Activated CD4-positive, alpha-beta memory T cell treated with anti-CD3 and anti-CD28 coated beads, Interleukin-2, amount 10 ng/mL, durations not matched to agents 7 days and 5 days (primary cell): ENCODE measurements at regions not wholly inside any gene's neighbourhood (a gene's known extent, or its start where the extent isn't known, plus 50 kb on each side); places are given as distances from the start of the nearest gene placed in this dataset.
"Not testable (repeated sequence)": the region's sequence is repeated elsewhere in the genome, so short reads cannot be mapped to it uniquely, and the experiment has no call there.

Source experiments
- CTCF ChIA-PET: fragments of 350-600 bp; sonication (Branson Sonifier 250); formaldehyde crosslinking; loops from one replicate; lab custom pipeline; 2021; ENCODE audit warnings: antibody characterized with exemption, inconsistent platforms; lab: Charles Lee
- POLR2A ChIA-PET: fragments of 350-600 bp; sonication (Branson Sonifier 250); formaldehyde crosslinking; loops from one replicate; lab custom pipeline; 2021; ENCODE audit warnings: antibody characterized with exemption; lab: Charles Lee
- DNase-seq: peaks from one replicate; pipeline ENCODE4 v3.0.0-alpha.2; 2020
- H3K27ac Mint-ChIP-seq: one replicate; pipeline ENCODE4 v1.8.0; 2021; ENCODE audit warnings: mild to moderate bottlenecking, mixed read lengths
- H3K27me3 Mint-ChIP-seq: one replicate; pipeline ENCODE4 v1.8.0; 2021; ENCODE audit warnings: mixed read lengths
- H3K36me3 Mint-ChIP-seq: one replicate; pipeline ENCODE4 v1.8.0; 2021; ENCODE audit warnings: low read depth, mixed read lengths
- H3K4me1 Mint-ChIP-seq: one replicate; pipeline ENCODE4 v1.8.0; 2021; ENCODE audit warnings: mixed read lengths
- H3K4me3 Mint-ChIP-seq: one replicate; pipeline ENCODE4 v1.8.0; 2021; ENCODE audit warnings: mild to moderate bottlenecking, mixed read lengths
- H3K9me3 Mint-ChIP-seq: one replicate; pipeline ENCODE4 v1.8.0; 2021; ENCODE audit warnings: mixed read lengths

- POLR2A ChIA-PET: no interaction called here
- DNase-seq: no peak
- H3K9me3 Mint-ChIP-seq: no peaks in the 10 kb centered on the region
- no peaks in the 10 kb centered on the region for H3K4me1 Mint-ChIP-seq
- no peak overlapping the region for H3K4me3 Mint-ChIP-seq
- H3K27me3 Mint-ChIP-seq: no peaks in the 10 kb centered on the region
- CTCF ChIA-PET: interaction anchor here (0.6 to 1.4 kb wide), 2 partner anchors 8 to 368 kb away, joined by 3 read pairs; no protein-coding TSS in a partner anchor
- no peak overlapping the region for H3K27ac Mint-ChIP-seq
- H3K36me3 Mint-ChIP-seq: no peaks in the 10 kb centered on the region
Observed at GRCh38 chrX:40912166-40912565, 173.1 kb upstream of the USP9X start.

- H3K36me3 Mint-ChIP-seq: no peaks in the 10 kb centered on the region
- H3K9me3 Mint-ChIP-seq: no peaks in the 10 kb centered on the region
- CTCF ChIA-PET: interaction anchor here (1.4 kb wide), 1 partner anchor 368 kb away, joined by 3 read pairs; no protein-coding TSS in a partner anchor
- POLR2A ChIA-PET: no interaction called here
- no peaks in the 10 kb centered on the region for H3K27me3 Mint-ChIP-seq
- no peak for DNase-seq
- H3K4me1 Mint-ChIP-seq: no peaks in the 10 kb centered on the region
- H3K27ac Mint-ChIP-seq: no peak overlapping the region
- H3K4me3 Mint-ChIP-seq: no peak overlapping the region
Observed at GRCh38 chrX:40912576-40912975, 172.7 kb upstream of the USP9X start.

GRCh38 chrX:40920351-40920750, 164.9 kb upstream of the USP9X start:
- POLR2A ChIA-PET: no interaction called here
- Mint-ChIP-seq H3K27me3 (no peaks in the 10 kb centered on the region), H3K4me3 (no peak overlapping the region), H3K36me3 (no peaks in the 10 kb centered on the region), H3K9me3 (peaks cover 4% of the 10 kb centered on the region), H3K27ac (no peak overlapping the region), H3K4me1 (no peaks in the 10 kb centered on the region)
- CTCF ChIA-PET: interaction anchor here (0.7 kb wide), 1 partner anchor 8 kb away, joined by 3 read pairs; no protein-coding TSS in a partner anchor
- no peak for DNase-seq

- Mint-ChIP-seq H3K9me3 (peaks cover 4% of the 10 kb centered on the region), H3K27me3 (no peaks in the 10 kb centered on the region), H3K4me3 (no peak overlapping the region), H3K27ac (no peak overlapping the region), H3K36me3 (no peaks in the 10 kb centered on the region), H3K4me1 (no peaks in the 10 kb centered on the region)
- ChIA-PET POLR2A (no interaction called here), CTCF (no interaction called here)
- DNase-seq: no peak
Observed at GRCh38 chrX:40922307-40922706, 162.9 kb upstream of the USP9X start.

- H3K4me1 Mint-ChIP-seq, POLR2A ChIA-PET, H3K27me3 Mint-ChIP-seq, DNase-seq, H3K36me3 Mint-ChIP-seq, H3K27ac Mint-ChIP-seq, H3K4me3 Mint-ChIP-seq, CTCF ChIA-PET, H3K9me3 Mint-ChIP-seq: not testable (repeated sequence)
Observed at GRCh38 chrX:40926739-40927427, 158.4 kb upstream of the USP9X start.

GRCh38 chrX:40928076-40928475, 157.2 kb upstream of the USP9X start:
- POLR2A ChIA-PET: no interaction called here
- H3K27ac Mint-ChIP-seq: no peak overlapping the region
- H3K27me3 Mint-ChIP-seq: no peaks in the 10 kb centered on the region
- CTCF ChIA-PET: no interaction called here
- peaks cover 2% of the 10 kb centered on the region for H3K36me3 Mint-ChIP-seq
- H3K9me3 Mint-ChIP-seq: peaks cover 4% of the 10 kb centered on the region
- no peak for DNase-seq
- H3K4me3 Mint-ChIP-seq: no peak overlapping the region
- peaks cover 8% of the 10 kb centered on the region for H3K4me1 Mint-ChIP-seq

- POLR2A ChIA-PET: interaction anchor here (1.4 kb wide), 1 partner anchor 153 kb away, joined by 4 read pairs; no protein-coding TSS in a partner anchor
- H3K9me3 Mint-ChIP-seq: peaks cover 4% of the 10 kb centered on the region
- no peak overlapping the region for H3K4me3 Mint-ChIP-seq
- H3K27ac Mint-ChIP-seq: no peak overlapping the region
- no peak for DNase-seq
- peaks cover 2% of the 10 kb centered on the region for H3K36me3 Mint-ChIP-seq
- H3K27me3 Mint-ChIP-seq: no peaks in the 10 kb centered on the region
- peaks cover 18% of the 10 kb centered on the region for H3K4me1 Mint-ChIP-seq
- CTCF ChIA-PET: no interaction called here
Observed at GRCh38 chrX:40931921-40932320, 153.3 kb upstream of the USP9X start.

GRCh38 chrX:40933132-40933705, 152.0 kb upstream of the USP9X start:
- peaks cover 1% of the 10 kb centered on the region for H3K9me3 Mint-ChIP-seq
- H3K27ac Mint-ChIP-seq: peak overlapping the region; percentile 76
- peak overlapping the region; percentile 61 for H3K4me3 Mint-ChIP-seq
- H3K27me3 Mint-ChIP-seq: no peaks in the 10 kb centered on the region
- peaks cover 1% of the 10 kb centered on the region for H3K36me3 Mint-ChIP-seq
- POLR2A ChIA-PET: interaction anchor here (1.0 to 1.4 kb wide), 2 partner anchors 20 to 151 kb away, joined by 4 to 6 read pairs; no protein-coding TSS in a partner anchor
- CTCF ChIA-PET: no interaction called here
- peaks cover 18% of the 10 kb centered on the region for H3K4me1 Mint-ChIP-seq
- no peak for DNase-seq

GRCh38 chrX:40933706-40934425, 151.4 kb upstream of the USP9X start:
- Mint-ChIP-seq H3K4me1 (peaks cover 18% of the 10 kb centered on the region), H3K27me3 (no peaks in the 10 kb centered on the region), H3K4me3 (peak overlapping the region; percentile 61), H3K36me3 (no peaks in the 10 kb centered on the region), H3K9me3 (no peaks in the 10 kb centered on the region), H3K27ac (peak overlapping the region; percentile 76)
- DNase-seq: no peak
- ChIA-PET CTCF (no interaction called here), POLR2A (interaction anchor here (1.0 kb wide), 1 partner anchor 19 kb away, joined by 6 read pairs; no protein-coding TSS in a partner anchor)

- ChIA-PET POLR2A (no interaction called here), CTCF (no interaction called here)
- no peak overlapping the region for H3K27ac Mint-ChIP-seq
- no peaks in the 10 kb centered on the region for H3K27me3 Mint-ChIP-seq
- H3K4me3 Mint-ChIP-seq: no peak overlapping the region
- DNase-seq: no peak
- no peaks in the 10 kb centered on the region for H3K9me3 Mint-ChIP-seq
- H3K4me1 Mint-ChIP-seq: peaks cover 17% of the 10 kb centered on the region
- no peaks in the 10 kb centered on the region for H3K36me3 Mint-ChIP-seq
Observed at GRCh38 chrX:40936827-40937226, 148.4 kb upstream of the USP9X start.

- CTCF ChIA-PET: no interaction called here
- POLR2A ChIA-PET: no interaction called here
Observed at GRCh38 chrX:40938423-40938822, 146.8 kb upstream of the USP9X start.

GRCh38 chrX:40943093-40943641, 142.1 kb upstream of the USP9X start:
- no peaks in the 10 kb centered on the region for H3K36me3 Mint-ChIP-seq
- H3K4me3 Mint-ChIP-seq: no peak overlapping the region
- no peaks in the 10 kb centered on the region for H3K27me3 Mint-ChIP-seq
- DNase-seq: no peak
- POLR2A ChIA-PET: no interaction called here
- H3K9me3 Mint-ChIP-seq: no peaks in the 10 kb centered on the region
- no peak overlapping the region for H3K27ac Mint-ChIP-seq
- H3K4me1 Mint-ChIP-seq: no peaks in the 10 kb centered on the region
- CTCF ChIA-PET: no interaction called here

More at GRCh38 chrX:40938423-40938822, 146.8 kb upstream of the USP9X start:
- DNase-seq: no peak
- Mint-ChIP-seq H3K9me3 (no peaks in the 10 kb centered on the region), H3K4me1 (peaks cover 7% of the 10 kb centered on the region), H3K36me3 (no peaks in the 10 kb centered on the region), H3K4me3 (no peak overlapping the region), H3K27ac (no peak overlapping the region), H3K27me3 (no peaks in the 10 kb centered on the region)

GRCh38 chrX:40945361-40945713, 139.9 kb upstream of the USP9X start:
- H3K9me3 Mint-ChIP-seq: no peaks in the 10 kb centered on the region
- H3K36me3 Mint-ChIP-seq: no peaks in the 10 kb centered on the region
- H3K27me3 Mint-ChIP-seq: no peaks in the 10 kb centered on the region
- no peak overlapping the region for H3K4me3 Mint-ChIP-seq
- DNase-seq: no peak
- CTCF ChIA-PET: no interaction called here
- H3K27ac Mint-ChIP-seq: no peak overlapping the region
- POLR2A ChIA-PET: no interaction called here
- no peaks in the 10 kb centered on the region for H3K4me1 Mint-ChIP-seq
